NOMO-1 treated with DMSO at 0.1 percent for 48 hours (cell line): ENCODE measurements at regions not wholly inside any gene's neighbourhood (a gene's known extent, or its start where the extent isn't known, plus 50 kb on each side); places are given as distances from the start of the nearest gene placed in this dataset.

Experiments used
- DNase-seq: peaks from one replicate; lab custom pipeline; 2025; ENCODE audit not compliant: unreplicated experiment; lab: John Stamatoyannopoulos, UW

DNA sequence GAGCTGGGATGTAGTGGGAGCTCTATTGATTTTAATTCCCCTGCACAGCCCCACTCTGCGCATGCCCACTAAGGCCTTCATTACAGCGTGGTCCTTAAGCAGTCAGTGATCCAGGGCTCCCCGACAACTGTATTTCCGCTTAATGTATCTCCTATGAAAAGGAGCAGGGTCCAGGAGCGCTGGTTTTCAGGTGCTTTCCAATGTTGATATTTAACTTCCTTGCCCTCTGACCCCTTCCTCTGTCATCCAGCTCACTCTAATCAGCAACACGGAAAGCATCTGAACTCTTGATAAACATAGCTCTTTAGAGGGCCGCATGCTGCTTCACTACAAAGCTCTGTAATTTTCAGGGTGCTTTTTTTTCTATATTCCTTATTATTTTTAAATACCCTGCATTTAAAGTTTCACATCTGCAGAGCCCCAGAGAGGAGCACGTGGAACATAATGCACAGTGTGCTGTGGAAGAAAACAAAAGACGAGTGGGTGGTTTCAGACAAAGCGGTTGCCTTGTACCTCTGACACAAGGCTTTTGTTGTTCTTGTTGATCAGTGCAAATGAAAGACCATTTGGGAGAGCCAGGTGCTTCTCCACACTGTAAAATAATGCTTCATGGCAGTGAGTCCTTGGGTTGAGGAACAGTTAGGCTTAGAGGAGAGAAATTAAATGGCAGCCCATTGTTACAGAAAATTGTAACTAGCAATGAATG lies 465.9 kb upstream of the CELF2 start:
- no peak for DNase-seq

DNA sequence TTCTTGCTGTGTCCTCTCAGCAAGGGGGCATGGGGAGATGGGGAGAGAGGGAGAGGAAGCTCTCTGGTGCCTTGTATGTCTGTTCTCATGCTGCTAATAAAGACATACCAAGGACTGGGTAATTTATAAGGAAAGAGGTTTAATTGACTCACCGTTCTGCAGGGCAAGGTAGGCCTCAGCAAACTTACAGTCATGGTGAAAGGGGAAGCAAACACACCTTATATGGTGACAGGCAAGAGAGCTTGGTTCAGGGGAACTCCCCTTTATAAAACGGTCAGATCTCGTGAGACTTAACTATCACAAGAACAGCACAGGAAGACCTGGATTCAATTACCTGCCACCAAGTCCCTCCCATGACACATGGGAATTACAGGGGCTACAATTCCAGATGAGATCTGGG lies 464.7 kb upstream of the CELF2 start:
- DNase-seq = no peak

DNA sequence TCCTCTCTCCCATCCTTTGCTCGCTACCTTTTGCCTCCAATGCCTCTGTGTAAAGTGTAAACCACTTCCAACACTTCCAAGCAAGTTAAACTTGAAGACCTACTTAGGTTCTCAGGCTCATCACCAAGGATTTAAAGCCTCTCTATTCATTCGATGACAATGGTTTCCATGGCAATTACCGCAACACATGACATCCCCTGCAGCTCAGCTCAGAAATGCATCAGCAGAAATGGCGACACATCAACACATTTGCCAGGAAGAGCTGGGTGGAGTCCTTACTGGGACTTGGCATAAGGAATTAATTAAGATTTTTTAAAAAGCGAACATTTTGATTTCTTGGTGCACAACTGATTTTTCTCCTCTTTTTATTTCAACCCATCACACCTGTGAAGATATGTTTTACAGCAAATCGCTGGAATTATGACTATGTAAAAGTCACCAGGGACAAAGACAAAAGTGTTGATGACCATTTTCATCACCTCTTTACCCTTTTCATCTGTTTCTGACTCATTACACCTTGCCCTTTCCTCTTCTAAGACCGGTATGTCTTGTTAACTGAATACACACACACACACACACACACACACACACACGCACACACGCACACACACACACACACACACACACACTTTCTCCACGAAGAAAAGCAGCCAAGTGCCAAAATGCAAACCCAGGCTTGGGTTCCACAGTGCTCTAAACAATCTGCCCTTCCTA lies 453.4 kb upstream of the CELF2 start:
- DNase-seq = no peak

DNA sequence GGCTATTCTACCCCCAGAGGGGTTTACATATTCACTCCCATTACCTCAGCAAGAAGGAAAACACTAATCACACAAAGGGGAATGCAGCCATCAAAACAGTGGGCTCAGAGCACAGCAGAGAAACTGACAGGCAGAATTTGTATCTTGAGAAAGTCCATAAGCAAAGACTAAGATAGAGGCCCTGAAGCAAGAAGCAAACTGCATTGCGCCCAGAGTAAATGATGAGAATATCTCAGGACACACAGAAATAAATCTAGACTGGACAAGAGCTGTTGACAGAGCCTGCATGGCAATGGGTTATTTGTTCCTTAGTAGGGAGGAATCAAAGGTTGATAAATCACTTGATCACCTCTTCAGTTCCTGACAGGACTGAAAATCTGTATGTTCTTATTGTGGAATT lies 440.7 kb upstream of the CELF2 start:
- no peak for DNase-seq

DNA sequence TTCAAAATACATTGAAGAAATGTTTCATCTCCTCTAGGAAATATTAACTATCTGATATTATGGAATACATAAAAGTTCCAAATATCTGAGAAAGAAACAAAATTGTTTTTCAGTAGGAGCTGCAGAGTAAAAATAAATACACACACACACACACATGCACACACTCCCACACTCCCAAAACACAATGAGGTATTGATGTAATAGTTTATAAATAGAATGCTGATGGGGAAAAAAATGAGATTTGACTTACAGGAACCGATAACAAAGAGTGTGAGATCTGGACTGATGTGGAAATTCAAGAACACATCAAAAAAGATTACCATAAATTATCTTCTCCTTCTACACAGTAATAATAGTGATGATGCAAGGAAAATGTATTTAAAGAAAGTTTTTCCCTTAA lies 438.0 kb upstream of the CELF2 start:
- DNase-seq = no peak

DNA sequence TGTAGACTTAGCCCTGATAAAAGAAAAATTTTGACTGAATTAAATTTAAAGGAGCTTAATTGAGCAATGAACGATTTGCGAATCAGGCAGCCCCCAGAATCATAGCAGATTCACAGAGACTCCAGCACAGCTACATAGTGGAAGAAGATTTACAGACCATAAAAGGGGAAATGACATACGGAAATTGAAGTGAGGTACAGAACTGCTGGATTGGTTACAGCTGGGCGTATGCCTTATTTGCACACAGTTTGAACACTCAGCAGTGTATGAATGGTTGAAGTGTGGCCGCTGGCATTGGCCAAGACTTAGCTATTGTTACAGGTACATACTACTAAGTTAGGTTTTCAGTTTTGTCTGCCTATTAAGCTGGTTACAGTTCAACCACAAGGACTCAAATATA lies 433.5 kb upstream of the CELF2 start:
- DNase-seq = peak; percentile 45

DNA sequence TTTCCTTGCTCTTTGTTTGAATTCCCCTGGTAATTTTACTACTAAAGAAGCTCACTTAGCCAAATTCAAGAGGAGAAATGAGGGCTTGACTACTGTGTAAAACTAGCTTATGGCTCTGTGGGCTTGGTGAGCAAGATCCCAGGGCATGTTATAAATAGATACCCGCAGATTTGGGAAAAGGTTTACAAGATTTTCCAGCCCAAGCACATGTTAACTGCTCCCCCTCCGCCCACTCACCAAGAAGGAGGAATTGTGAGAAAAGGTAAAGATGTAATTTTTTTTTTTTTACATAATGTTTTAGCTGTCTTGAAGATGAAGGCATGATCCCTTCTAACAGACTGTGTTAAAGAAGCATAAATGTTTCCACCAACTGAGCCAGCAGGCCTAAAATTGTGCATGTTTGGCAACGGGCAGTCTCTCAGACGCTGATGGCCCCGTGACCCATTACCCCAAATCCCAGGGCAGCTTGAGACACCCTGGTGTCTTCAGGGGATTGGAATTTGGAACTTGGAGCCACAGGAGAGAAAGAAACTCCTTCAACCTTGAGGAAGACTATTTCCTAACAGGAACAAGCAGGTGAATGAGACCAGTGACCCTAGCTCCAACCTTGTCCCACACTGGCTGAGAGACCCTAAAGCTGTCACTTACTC lies 429.8 kb upstream of the CELF2 start:
- no peak for DNase-seq

DNA sequence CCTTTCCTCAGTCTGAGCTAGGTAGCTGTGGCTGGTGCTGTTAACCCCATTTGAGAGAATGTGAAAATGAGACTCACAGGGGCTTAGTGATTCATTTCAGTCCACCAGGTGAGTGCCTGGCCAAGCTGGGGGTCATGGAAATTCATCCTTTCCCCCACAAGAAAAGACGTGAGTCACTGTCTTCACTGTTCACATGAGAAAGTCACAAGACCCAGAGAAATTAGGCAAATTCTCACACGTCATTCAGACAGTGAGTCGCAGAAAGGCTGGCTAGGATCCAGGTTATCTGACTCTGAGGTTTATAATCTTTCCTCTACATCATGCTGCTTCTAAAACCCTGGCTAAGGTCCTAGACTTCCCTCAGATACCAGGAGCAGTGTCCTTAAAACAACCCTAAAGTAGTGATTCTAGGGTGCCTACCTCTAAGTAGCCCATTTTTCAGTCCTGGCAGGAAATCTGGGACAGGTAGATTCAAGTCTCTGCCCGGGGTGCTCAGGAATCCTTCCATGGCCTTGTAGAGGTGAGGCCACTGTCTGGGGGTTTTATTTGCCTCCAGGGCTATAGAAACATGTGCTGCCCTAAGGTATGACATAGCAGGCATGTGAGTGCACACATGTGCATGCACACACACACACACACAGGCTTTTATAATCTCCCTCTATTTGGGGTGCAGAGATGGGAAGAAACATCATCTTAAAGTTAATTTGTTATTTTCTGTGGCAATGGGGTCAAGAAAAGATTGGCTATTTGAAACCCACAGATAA lies 427.9 kb upstream of the CELF2 start:
- DNase-seq = no peak

DNA sequence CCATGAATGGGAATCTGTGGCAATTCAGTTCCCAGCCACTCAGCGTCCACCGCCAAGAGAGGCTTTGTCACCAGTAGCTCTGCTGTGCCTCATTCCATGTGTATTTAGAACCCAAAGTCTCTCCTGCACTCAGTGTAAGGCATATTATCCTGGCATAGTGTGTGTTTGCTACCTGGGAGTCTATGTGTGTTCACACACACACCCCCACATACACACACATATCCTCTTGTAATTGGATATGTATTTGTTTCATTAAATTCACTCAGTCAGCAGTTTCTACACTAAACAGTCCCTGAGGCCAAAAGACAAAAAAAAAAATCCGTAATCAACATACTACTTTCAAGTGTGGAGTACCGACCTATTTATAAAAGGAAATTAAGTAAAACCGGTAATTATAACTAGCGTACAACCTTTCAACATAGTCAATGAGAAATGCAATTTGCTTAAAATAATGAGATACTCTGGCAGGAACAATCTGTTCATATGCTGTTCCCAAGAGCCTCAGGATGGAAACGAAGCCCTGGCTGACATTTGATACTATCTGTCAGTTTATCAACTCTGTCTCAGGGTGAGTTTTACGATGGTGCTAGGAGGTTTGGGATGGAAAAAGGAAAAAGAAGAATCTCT lies 425.8 kb upstream of the CELF2 start:
- no peak for DNase-seq

DNA sequence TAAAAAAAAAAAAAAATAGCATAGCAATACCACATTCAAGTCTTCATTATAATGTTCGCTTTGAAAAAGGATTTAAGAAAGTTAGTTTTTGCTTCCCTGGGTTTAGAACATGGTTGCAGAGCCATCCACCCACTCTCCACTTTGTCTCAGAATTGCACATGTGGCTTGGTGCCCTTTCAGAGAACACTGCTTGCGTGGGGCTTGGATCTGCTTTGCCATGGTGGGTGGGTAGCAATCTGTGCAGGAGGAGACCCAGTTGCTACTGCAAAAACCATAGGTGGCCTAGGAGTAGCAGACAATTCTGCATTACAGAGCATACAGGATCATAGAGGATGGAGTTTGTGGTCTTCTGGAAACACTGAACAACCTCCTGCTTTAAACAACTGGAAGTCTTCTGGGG lies 421.4 kb upstream of the CELF2 start:
- DNase-seq = no peak

DNA sequence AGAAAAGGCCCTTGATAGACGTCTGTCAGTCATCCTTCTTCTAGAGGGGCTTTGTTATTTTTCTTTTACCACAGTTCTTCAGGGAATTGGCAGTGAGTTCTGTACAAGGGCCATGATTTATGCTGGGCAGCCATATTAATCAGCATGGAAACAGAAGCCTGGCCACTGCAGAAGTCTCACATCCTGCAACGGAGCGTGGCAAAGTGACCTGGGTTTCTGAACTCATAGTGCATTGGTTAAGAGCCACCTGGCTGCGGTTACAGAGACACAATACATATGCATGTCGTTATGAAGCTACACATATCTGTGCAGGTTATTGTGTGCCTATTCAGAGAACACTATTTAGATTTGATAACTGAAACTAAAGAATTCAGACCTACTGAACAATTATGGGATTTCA lies 419.4 kb upstream of the CELF2 start:
- no peak for DNase-seq

DNA sequence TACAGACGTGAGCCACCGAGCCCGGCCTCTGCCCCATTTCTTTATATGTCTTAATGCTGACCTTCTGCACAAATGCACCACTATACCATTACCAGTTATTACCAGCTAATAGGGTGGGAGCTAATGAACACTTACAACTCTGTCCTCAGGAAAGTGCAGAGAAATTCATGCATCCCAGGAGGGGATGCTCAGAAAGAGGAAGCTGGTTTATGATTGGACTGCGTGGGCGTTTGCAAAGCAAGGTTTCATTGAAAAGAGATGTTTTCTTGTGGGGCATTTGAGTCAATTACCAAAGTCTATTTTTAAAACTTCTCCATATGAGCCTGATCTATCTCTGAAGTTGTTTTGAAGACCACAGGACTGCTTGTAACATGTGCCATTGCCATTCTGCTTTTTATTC lies 417.7 kb upstream of the CELF2 start:
- DNase-seq = peak; percentile 8

DNA sequence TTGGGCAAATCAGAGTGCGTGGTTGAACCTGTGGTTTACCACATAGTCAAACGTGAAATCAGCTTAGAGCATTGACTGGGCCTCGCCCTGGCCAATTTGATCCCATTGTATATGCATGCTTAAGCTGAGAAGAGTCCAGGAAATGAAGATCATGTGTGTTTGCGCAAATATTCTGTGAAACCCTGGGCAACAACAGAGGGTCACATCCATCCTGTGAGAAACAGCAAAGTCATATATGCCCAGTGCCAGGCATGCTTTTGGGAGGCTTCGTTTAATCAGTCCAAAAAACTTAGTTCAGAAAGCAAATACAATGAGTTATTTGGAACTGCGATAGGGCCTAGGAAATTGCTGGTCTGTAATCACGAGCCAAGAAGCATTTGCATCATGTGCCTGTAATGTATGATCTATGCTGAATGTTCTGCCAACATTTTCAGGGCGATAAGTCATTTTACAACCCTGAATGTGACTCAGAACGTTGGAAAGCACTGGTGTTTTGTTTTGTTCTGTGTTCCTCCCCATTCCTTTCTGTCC lies 412.1 kb upstream of the CELF2 start:
- DNase-seq = no peak

DNA sequence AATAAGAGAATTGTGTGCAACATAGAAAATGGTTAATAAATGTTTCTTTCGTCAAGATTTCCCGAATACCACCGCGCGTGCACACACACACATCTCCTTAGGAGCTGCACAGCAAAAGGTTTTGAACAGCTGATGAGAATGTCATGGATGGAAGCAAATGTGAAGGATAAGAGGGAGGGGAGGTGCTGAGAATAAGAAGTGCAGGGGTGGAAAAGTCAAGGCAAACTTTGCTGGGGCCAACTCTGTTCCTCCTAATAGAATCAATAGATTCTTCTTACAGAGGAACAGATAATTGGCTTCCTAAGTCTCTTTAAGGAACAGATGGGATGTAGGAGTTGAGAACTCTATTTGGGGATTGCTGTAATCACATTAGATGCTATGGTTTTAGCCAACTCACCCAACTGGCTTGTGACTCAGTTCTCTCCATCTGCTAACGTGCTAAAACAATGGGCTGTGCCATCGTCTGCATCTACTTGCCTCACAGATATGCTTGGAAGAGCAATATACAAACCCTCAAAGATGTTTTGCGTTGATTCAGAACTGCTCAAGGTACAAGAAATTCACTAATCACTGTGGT lies 408.2 kb upstream of the CELF2 start:
- no peak for DNase-seq

DNA sequence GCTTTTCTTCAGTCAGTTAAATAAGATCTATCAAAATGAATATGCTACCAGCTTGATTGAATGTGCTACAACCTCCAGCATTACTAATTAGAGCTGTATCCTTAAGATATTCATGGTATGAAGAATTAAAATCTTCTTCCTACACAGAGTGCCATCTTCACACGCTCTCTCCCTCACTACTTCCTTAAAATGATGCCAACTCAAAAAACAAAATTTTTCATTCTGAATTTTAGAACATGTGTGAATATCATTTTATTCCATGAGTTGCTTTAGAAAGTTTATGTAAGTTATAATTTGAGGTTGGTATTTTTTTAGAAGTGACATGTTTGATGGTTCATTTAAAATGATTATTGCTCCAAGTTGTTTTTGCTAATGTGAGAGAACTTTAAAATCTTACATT lies 407.5 kb upstream of the CELF2 start:
- no peak for DNase-seq

DNA sequence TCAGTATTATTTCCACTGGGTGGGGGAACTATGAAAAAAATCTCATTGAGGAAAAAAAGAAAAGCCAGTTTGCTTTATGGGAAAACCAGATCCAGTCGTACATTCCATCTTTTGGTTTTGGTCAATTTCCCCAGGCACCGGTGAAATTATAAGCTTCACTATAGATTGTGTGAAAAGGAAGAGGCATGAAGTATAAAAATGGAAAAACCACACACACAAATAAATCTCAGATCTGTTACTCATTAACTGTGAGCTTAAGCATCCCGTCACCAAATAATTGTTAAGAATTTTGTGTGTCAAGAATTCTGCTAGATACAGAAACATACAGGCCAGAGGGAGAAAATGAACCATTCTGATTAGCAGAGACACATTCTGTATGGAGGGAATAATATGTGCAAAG lies 405.5 kb upstream of the CELF2 start:
- DNase-seq = no peak

DNA sequence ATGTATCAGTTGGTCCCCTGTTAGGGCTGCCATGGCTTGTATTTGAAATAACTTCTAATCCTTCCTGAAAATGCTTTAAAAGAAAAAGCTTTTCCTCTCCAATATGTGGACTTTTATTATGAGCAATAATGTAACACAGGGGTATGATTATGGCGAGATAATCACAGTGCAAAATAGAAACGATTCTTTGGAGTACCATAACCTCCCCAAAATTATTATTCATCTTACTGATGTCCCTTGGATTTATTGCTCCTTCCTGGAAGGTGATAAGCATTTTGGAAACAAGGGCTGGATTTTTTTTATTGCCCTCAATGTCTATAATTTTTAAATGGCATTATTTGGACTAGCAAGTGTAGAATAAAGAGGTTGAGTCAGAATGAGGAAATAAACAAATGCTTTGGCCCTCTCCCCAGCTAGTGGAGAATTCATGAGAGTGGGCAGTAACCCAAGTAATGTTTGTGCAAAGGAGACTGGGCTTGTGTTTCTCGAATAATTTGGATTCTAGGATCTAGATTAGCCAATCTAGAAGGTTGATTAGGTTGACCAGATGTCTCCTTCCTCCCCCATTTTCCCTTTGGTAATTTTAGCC lies 403.9 kb upstream of the CELF2 start:
- no peak for DNase-seq

DNA sequence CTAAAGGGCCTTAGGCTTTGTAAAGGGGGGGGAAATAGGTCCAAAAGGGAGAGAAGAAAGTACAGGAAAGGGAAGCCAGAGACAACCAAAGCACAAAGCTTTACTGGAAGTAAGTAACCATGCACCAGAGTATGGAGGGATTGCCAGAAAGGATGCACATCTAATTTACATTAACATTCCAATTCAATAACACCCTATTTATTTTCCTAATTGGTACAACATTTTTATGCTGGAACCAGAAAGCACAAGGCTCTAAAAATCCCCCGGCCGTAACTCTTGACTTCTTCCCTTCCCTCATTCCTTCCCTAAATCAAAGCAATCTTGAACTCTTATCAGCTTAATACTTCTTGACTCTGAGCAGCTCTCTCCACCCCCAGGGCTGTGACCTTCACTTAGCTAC lies 400.0 kb upstream of the CELF2 start:
- no peak for DNase-seq

DNA sequence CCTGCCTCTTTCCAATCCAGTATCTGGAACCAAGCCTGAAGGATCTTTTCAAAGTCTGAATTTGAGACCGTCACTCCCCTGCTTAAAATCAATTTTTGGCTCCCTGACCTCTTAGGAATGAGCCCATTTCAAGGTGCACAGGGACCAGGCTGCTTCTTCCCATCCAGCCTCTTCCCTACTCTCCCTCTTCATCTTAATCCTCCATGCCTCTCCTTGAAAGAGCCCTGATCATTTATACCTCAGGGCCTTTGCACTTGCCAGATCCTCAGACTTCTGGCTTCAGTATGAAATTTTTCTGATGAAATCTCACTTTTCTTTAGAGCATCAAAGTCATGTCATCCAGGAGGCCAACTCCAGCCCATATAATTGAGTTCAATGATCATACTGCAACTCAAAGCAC lies 399.5 kb upstream of the CELF2 start:
- no peak for DNase-seq

DNA sequence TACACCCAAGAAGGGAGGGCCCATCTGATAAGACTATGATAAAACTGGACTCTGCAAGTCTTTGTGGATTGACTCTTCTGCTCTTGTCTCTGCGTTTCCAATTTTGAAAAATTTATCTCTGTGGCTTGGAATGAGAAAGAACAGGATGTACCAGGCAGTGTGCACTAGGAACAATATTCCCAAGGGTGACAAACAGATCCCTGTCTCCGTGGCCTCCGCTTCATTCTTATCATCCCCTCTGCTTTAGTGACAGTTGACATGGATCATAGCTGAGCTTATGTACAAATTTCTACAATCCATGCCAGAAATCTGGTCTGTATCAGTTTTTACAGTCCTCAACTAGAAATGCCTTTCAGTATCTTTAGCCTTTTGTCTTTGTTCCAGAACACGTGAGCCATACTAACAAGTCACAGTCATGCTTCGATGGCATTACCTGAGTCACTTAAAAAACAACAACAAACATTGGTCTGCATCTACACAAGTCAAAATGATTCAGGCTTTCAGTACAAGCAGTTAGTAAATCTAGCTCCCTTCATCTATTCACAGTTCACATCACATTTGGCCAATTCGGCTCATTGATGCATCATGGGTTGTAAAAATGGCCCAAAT lies 393.6 kb upstream of the CELF2 start:
- no peak for DNase-seq
